Thoracic aorta (tissue), 2 donors: ENCODE measurements at regions not wholly inside any gene's neighbourhood (a gene's known extent, or its start where the extent isn't known, plus 50 kb on each side); places are given as distances from the start of the nearest gene placed in this dataset.

Source experiments
- ATAC-seq: fragments of 150-250 bp; one replicate; pipeline ENCODE4 v1.8.0; 2017; ENCODE audit warnings: low read depth; ENCODE audit not compliant: insufficient number of reproducible peaks, low FRiP score
- DNase-seq: peaks from one replicate; pipeline ENCODE4 v3.0.0-alpha.2; 2020; ENCODE audit warnings: low spot score
- H3K27ac ChIP-seq, 2 donors: fragments of 200-600 bp; sonication (generic); 1 replicate in 1 of 2; 2 replicates in 1 of 2; pipeline ENCODE4 v1.5.1; 2016; ENCODE audit warnings: mild to moderate bottlenecking in 2 of 2, moderate library complexity in 2 of 2
- H3K27me3 ChIP-seq: fragments of 200-600 bp; sonication (generic); replicated peaks from 2 replicates; pipeline ENCODE4 v1.6.0; 2016; ENCODE audit warnings: mild to moderate bottlenecking; ENCODE audit not compliant: insufficient read depth
- H3K36me3 ChIP-seq: fragments of 200-600 bp; sonication (generic); one replicate; pipeline ENCODE4 v1.5.1; 2016
- H3K4me1 ChIP-seq, 2 donors: fragments of 200-600 bp; sonication (generic); 1 replicate in 1 of 2; 2 replicates in 1 of 2; pipeline versions ENCODE4 v1.5.1 to v1.6.0; 2016; ENCODE audit warnings: low read depth in 2 of 2, mild to moderate bottlenecking in 1 of 2; ENCODE audit not compliant: control insufficient read depth in 1 of 2
- H3K4me3 ChIP-seq: fragments of 200-600 bp; sonication (generic); 2 replicates; pipeline ENCODE4 v1.5.1; 2016; ENCODE audit warnings: mild to moderate bottlenecking
- H3K9me3 ChIP-seq: fragments of 200-600 bp; sonication (generic); 2 replicates; pipeline ENCODE4 v1.5.1; 2016
- CTCF ChIP-seq: fragments of 200-600 bp; sonication (generic); IDR thresholded peaks from one replicate; pipeline ENCODE4 v1.5.1; 2019; ENCODE audit warnings: antibody characterized with exemption

- H3K27me3 ChIP-seq = no peaks in the 10 kb centered on the region
- no peak for TF ChIP-seq CTCF
- ATAC-seq = no peak
Measured at GRCh38 chr10:2893991-2894390, 173.4 kb upstream of the PFKP start.

GRCh38 chr10:2893158-2893845 is 174.0 kb upstream of the PFKP start:
- no peak for DNase-seq
- no peak overlapping the region for H3K27ac ChIP-seq
- ATAC-seq = no peak
- H3K36me3 ChIP-seq = no peaks in the 10 kb centered on the region
- H3K9me3 ChIP-seq = no peaks in the 10 kb centered on the region
- no peaks in the 10 kb centered on the region for H3K27me3 ChIP-seq
- H3K4me1 ChIP-seq = no peaks in the 10 kb centered on the region
- H3K4me3 ChIP-seq = no peak overlapping the region
- no peak for TF ChIP-seq CTCF

More at GRCh38 chr10:2893991-2894390, 173.4 kb upstream of the PFKP start:
- no peaks in the 10 kb centered on the region for H3K4me1 ChIP-seq
- no peaks in the 10 kb centered on the region for H3K9me3 ChIP-seq
- H3K36me3 ChIP-seq = no peaks in the 10 kb centered on the region
- no peak overlapping the region for H3K27ac ChIP-seq
- no peak for DNase-seq
- H3K4me3 ChIP-seq = no peak overlapping the region

GRCh38 chr10:2891770-2892124 is 175.6 kb upstream of the PFKP start:
- H3K36me3 ChIP-seq = no peaks in the 10 kb centered on the region
- no peaks in the 10 kb centered on the region for H3K27me3 ChIP-seq
- DNase-seq (no peak), ATAC-seq (no peak)
- no peak overlapping the region for H3K4me3 ChIP-seq
- no peaks in the 10 kb centered on the region for H3K4me1 ChIP-seq
- no peak overlapping the region for H3K27ac ChIP-seq
- no peak for TF ChIP-seq CTCF
- no peaks in the 10 kb centered on the region for H3K9me3 ChIP-seq

GRCh38 chr10:2891073-2891769 is 176.1 kb upstream of the PFKP start:
- ATAC-seq (no peak), DNase-seq (no peak)
- Histone ChIP-seq H3K36me3 (no peaks in the 10 kb centered on the region), H3K27ac (no peak overlapping the region), H3K27me3 (no peaks in the 10 kb centered on the region), H3K9me3 (no peaks in the 10 kb centered on the region), H3K4me1 (no peaks in the 10 kb centered on the region), H3K4me3 (no peak overlapping the region)
- no peak for TF ChIP-seq CTCF

- H3K4me1 ChIP-seq = no peaks in the 10 kb centered on the region
- no peaks in the 10 kb centered on the region for H3K9me3 ChIP-seq
- no peaks in the 10 kb centered on the region for H3K27me3 ChIP-seq
- no peak overlapping the region for H3K4me3 ChIP-seq
- DNase-seq = no peak
- no peak overlapping the region for H3K27ac ChIP-seq
- no peaks in the 10 kb centered on the region for H3K36me3 ChIP-seq
- ATAC-seq = no peak
- TF ChIP-seq CTCF = no peak
Measured at GRCh38 chr10:2890093-2890492, 177.3 kb upstream of the PFKP start.
